Endothelial cell of umbilical vein (primary cell): ENCODE measurements at regions not wholly inside any gene's neighbourhood (a gene's known extent, or its start where the extent isn't known, plus 50 kb on each side); places are given as distances from the start of the nearest gene placed in this dataset.

ENCODE experiments used
- BruUV-seq: library from RNA; stranded (reverse); fragments of 400-500 nt; replicated peaks from 2 replicates; lab custom pipeline; 2021; lab: Mats Ljungman, UMichigan
- CTCF ChIA-PET: fragments of 300-600, 350-600 bp; sonication (Branson Sonifier 250); formaldehyde crosslinking; loops from one replicate; lab custom pipeline; 2021; ENCODE audit warnings: antibody characterized with exemption, inconsistent platforms; lab: Charles Lee
- POLR2A ChIA-PET: fragments of 300-600, 350-600 bp; sonication (Branson Sonifier 250); formaldehyde crosslinking; loops from one replicate; lab custom pipeline; 2021; ENCODE audit warnings: antibody characterized with exemption, inconsistent platforms; lab: Charles Lee
- DNase-seq: peaks from one replicate; pipeline ENCODE4 v3.0.0-alpha.2; 2011; ENCODE audit warnings: low read depth, low spot score
- FAIRE-seq: peaks from 2 replicates; lab custom pipeline; 2011; peaks lifted over from hg19 to GRCh38; lab: Jason Lieb, UNC
- H2AFZ ChIP-seq: 2 replicates; pipeline ENCODE4 v1.6.0; 2012; ENCODE audit warnings: low read depth, low read length, control low read depth, inconsistent platforms
- H3K27ac ChIP-seq: 2 replicates; pipeline ENCODE4 v1.5.1; 2011; ENCODE audit warnings: low read depth, mild to moderate bottlenecking, control low read depth, low read length, moderate library complexity; ENCODE audit not compliant: insufficient read depth
- H3K27me3 ChIP-seq, 2 experiments: 2 replicates each; pipeline versions ENCODE4 v1.6.0 to v1.6.1; 2011; ENCODE audit warnings: low read length in 2 of 2, mixed read lengths in 1 of 2; ENCODE audit not compliant: control insufficient read depth in 2 of 2, insufficient read depth in 2 of 2
- H3K36me3 ChIP-seq, 2 experiments: 2 replicates in 1 of 2; 3 replicates in 1 of 2; pipeline ENCODE4 v1.5.1; 2011; ENCODE audit warnings: low read length in 2 of 2, mild to moderate bottlenecking in 1 of 2, moderate library complexity in 1 of 2; ENCODE audit not compliant: control insufficient read depth in 2 of 2, insufficient read depth in 2 of 2; ENCODE audit errors: extremely low read depth in 1 of 2
- H3K4me1 ChIP-seq: 3 replicates; pipeline ENCODE4 v1.5.1; 2011; ENCODE audit warnings: mild to moderate bottlenecking, low read length; ENCODE audit not compliant: control insufficient read depth, insufficient read depth; ENCODE audit errors: extremely low read depth
- H3K4me2 ChIP-seq: 2 replicates; pipeline ENCODE4 v1.6.1; 2011; ENCODE audit warnings: low read length, control low read depth, mixed read lengths; ENCODE audit not compliant: insufficient read depth
- H3K4me3 ChIP-seq, 3 experiments: fragments of 200-600 bp in 1 of 3; sonication (generic), shearing (Covaris generic) in 1 of 3; replicated peaks in 1 of 3; 2 replicates each; pipeline ENCODE4 v1.5.1; 2011 to 2016; ENCODE audit warnings: control low read depth in 3 of 3, low read length in 3 of 3, mild to moderate bottlenecking in 2 of 3, inconsistent platforms in 1 of 3, low read depth in 1 of 3, moderate library complexity in 1 of 3; ENCODE audit not compliant: insufficient read depth in 1 of 3
- H3K79me2 ChIP-seq: 2 replicates; pipeline ENCODE4 v1.6.0; 2012; ENCODE audit warnings: low read length, inconsistent platforms; ENCODE audit not compliant: control insufficient read depth, insufficient read depth
- H3K9ac ChIP-seq: replicated peaks from 2 replicates; pipeline ENCODE3; 2011; ENCODE audit warnings: low read length, control low read depth; ENCODE audit not compliant: insufficient read depth; ENCODE audit errors: extremely low read depth
- H3K9me1 ChIP-seq: replicated peaks from 3 replicates; pipeline ENCODE4 v1.6.0; 2011; ENCODE audit warnings: mild to moderate bottlenecking, low read length; ENCODE audit not compliant: control insufficient read depth, insufficient read depth; ENCODE audit errors: extremely low read depth
- H3K9me3 ChIP-seq: replicated peaks from 2 replicates; pipeline ENCODE4 v1.5.1; 2012; ENCODE audit warnings: low read length, inconsistent platforms; ENCODE audit not compliant: control insufficient read depth, insufficient read depth
- H4K20me1 ChIP-seq: replicated peaks from 2 replicates; pipeline ENCODE3; 2011; ENCODE audit warnings: mild to moderate bottlenecking, low read length; ENCODE audit not compliant: control insufficient read depth, insufficient read depth; ENCODE audit errors: extremely low read depth
- CTCF ChIP-seq, 2 donors: IDR thresholded peaks; 1 replicate in 1 of 2; 2 replicates in 1 of 2; pipeline ENCODE4 v1.5.1; 2011; ENCODE audit warnings: low read length in 2 of 2, mild to moderate bottlenecking in 2 of 2, moderate library complexity in 2 of 2, control low read depth in 1 of 2, inconsistent platforms in 1 of 2, low read depth in 1 of 2; ENCODE audit not compliant: insufficient read depth in 1 of 2; ENCODE audit errors: extremely low read depth in 1 of 2
- JUN ChIP-seq: IDR thresholded peaks from 2 replicates; pipeline ENCODE4 v1.6.1; 2011; ENCODE audit warnings: borderline replicate concordance, low read depth; ENCODE audit not compliant: insufficient read length, insufficient read depth
- MYC ChIP-seq: IDR thresholded peaks from one replicate; pipeline ENCODE4 v1.6.1; 2011; ENCODE audit warnings: mild to moderate bottlenecking, low read depth, low read length
- POLR2A ChIP-seq: IDR thresholded peaks from 2 replicates; pipeline ENCODE4 v1.6.1; 2012; ENCODE audit warnings: low read depth, mild to moderate bottlenecking, control low read depth, low read length
- dilution Hi-C: fragments of 300-500 bp; cut with MboI; formaldehyde crosslinking; loops from one replicate; pipeline ENCODE4 v1.15.0; 2019; ENCODE audit warnings: low sequenced_read_pairs; ENCODE audit not compliant: extremely low pct_ligation_motif_present
- intact Hi-C: fragments of 100-400 bp; cut with micrococcal nuclease; formaldehyde crosslinking; loops from one replicate; pipeline ENCODE4 v1.10.0; 2022

DNA sequence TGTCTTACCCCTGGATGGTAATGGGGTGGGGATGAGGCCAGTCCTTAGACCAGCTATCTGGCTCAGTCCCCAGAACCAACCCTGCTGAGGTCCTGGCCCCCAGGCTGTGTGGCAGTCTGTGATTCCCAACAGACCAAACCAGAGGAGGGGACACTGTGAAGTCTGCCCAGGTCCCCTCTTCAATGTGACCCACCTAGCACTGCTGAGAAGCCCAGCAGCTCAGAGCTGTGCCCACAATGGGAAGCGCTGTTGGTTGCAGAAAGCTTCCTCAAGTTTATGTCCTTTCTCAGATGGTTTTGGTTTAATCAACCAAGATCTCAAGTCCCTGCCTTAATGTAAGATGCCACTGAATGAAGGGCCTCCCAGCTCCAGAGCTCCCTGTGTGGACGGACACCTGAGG, 114.7 kb upstream of the IGLL5 start:
- no peak overlapping the region for H3K27ac ChIP-seq
- no peaks in the 10 kb centered on the region for H3K4me1 ChIP-seq
- no peaks in the 10 kb centered on the region for H4K20me1 ChIP-seq
- DNase-seq (no peak), FAIRE-seq (no peak)
- H3K9me1 ChIP-seq, result no peaks in the 10 kb centered on the region
- dilution Hi-C loops (no loop called here), intact Hi-C loops (no loop called here)
- ChIA-PET POLR2A (no interaction called here), CTCF (interaction anchor here (1.6 to 2.1 kb wide), 4 partner anchors 15 to 181 kb away, joined by 3 to 8 read pairs (median 4); no protein-coding TSS in a partner anchor)
- no peaks in the 10 kb centered on the region for H3K9me3 ChIP-seq
- H3K4me2 ChIP-seq, result no peak overlapping the region
- H3K9ac ChIP-seq, result no peak overlapping the region
- no peaks in the 10 kb centered on the region for H3K79me2 ChIP-seq
- no TSS peak for BruUV-seq
- H2AFZ ChIP-seq, result no peak overlapping the region
- peaks cover 4% of the 10 kb centered on the region in 2 experiments for H3K27me3 ChIP-seq
- TF ChIP-seq JUN, result no peak
- no peaks in the 10 kb centered on the region for H3K36me3 ChIP-seq
- H3K4me3 ChIP-seq, result no peak overlapping the region

DNA sequence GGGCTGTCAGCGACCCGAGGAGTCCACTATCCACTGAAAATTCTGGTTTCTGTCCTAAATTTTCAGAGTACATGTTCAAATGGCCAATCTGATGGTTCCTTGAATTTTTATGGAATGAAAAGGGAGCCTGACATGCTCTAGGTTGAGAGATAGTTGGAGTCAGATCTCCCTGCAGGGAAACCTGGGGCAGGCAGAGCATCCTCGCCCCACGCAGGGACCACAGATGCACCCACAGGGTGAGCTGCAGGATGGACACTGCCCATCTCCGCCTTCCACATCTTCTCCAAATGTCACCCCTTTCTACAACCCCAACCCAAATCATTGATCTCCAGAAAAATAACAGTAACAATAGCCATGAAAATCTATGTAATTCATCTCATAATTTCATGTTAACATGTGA, 114.2 kb upstream of the IGLL5 start:
- FAIRE-seq (no peak), DNase-seq (no peak)
- H3K9ac ChIP-seq, result no peak overlapping the region
- H3K9me3 ChIP-seq, result no peaks in the 10 kb centered on the region
- dilution Hi-C loops, result no loop called here
- no peak for TF ChIP-seq JUN
- no peak for TF ChIP-seq CTCF (IDR thresholded peaks at IDR 0.05; ENCODE audit: extremely low read depth in 1 of 2, insufficient read depth in 1 of 2, low read depth in 1 of 2, low read length in 2 of 2)
- TF ChIP-seq MYC, result no peak
- no peak for TF ChIP-seq POLR2A
- H3K9me1 ChIP-seq, result no peaks in the 10 kb centered on the region
- H2AFZ ChIP-seq, result no peak overlapping the region
- intact Hi-C loops, result no loop called here
- BruUV-seq, result no TSS peak
- no peaks in the 10 kb centered on the region for H3K4me1 ChIP-seq
- H3K4me2 ChIP-seq, result no peak overlapping the region
- no peaks in the 10 kb centered on the region for H3K36me3 ChIP-seq
- no peaks in the 10 kb centered on the region for H4K20me1 ChIP-seq
- CTCF ChIA-PET, result interaction anchor here (2.1 kb wide), 1 partner anchor 15 kb away, joined by 8 read pairs; no protein-coding TSS in a partner anchor
- H3K27ac ChIP-seq, result no peak overlapping the region
- H3K4me3 ChIP-seq, result no peak overlapping the region
- H3K79me2 ChIP-seq, result no peaks in the 10 kb centered on the region
- H3K27me3 ChIP-seq, result peaks cover 2 to 3% of the 10 kb centered on the region in 2 experiments
- POLR2A ChIA-PET, result no interaction called here
